IPS-NIHi11 (cell line): ENCODE measurements at regions not wholly inside any gene's neighbourhood (a gene's known extent, or its start where the extent isn't known, plus 50 kb on each side); places are given as distances from the start of the nearest gene placed in this dataset.
A peak's percentile ranks its signal among the peaks of the same experiment; 100 is the strongest.
"Not testable (repeated sequence)": the region's sequence is repeated elsewhere in the genome, so short reads cannot be mapped to it uniquely, and the experiment has no call there.

Experiments
- DNase-seq: peaks from one replicate; pipeline ENCODE4 v3.0.0; 2012; ENCODE audit warnings: mixed read lengths, low spot score

DNA sequence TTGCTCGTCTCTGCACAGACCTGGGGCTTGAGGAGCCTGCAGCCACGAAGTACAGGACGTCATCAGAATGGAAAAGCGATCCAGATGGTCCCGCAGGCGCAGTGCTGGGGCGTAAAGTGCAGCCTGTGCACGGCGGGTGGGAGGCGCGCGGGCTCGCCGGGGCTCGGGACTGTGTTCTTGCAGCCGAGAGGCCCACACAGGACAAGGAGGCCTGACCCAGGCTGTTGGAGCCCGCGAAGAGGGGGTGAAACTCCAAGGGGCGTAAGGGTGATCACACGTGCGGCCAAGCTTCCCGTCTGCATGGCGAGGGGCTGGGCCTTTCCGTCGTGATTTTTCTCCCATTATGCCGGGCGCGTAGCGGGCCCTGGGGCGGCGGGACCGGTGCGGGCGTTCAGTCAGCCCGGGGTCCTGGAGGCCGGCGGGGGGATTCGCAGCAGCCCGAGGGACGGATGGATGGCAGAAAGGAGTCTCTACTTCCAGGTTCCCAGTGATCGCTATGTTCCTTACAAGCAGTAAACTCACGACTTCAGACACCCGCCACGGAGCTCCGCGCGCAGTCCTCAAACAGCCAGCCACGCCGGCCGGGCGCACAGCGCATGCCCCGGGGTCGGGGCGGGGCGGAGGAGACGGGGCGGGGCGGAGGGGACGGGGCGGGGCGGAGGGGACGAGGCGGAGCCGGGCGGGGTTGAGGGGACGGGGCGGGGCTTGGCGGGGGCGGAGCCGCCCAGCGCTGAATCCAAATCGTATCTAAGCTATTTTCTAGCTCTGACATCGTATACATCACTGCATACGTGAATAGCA is 141.0 kb upstream of the KCNJ18 start:
- peak; percentile 92 for DNase-seq

DNA sequence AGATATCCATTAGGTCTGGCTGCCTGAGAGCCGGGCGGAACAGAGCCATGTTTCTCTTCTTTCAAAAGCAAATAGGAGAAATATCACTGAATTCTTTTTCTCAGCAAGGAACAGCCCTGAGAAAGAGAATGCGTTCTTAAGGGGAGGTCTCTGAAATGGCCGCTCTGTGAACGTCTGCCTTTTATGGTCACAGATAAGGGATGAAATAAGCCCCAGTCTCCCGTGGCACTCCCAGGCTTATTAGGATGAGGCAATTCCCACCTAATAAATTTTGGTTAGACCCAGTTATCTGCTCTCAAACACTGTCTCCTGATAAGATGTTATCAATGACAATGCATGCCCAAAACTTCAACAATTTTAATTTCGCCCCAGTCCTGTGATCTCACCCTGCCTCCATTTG is 133.4 kb upstream of the KCNJ18 start:
- not testable (repeated sequence) for DNase-seq

DNA sequence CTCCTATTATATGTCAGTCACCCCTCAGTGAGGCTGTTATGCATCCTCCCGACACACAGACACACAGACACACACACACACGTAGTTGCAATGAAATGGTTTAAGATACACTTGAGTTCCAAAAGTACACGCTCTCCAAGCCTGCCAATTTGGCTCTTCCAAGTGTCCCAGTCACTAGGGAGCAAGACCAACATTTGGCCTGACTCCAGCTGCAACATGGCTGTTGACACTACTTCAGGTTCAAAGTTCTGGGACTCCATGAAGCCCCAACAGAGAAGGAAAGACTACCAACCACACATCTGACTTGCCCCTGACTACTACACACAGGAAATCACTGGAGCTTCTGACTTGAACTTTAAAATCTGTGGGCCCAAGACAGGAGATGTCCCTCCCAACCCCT is 128.1 kb upstream of the KCNJ18 start:
- DNase-seq: no peak

DNA sequence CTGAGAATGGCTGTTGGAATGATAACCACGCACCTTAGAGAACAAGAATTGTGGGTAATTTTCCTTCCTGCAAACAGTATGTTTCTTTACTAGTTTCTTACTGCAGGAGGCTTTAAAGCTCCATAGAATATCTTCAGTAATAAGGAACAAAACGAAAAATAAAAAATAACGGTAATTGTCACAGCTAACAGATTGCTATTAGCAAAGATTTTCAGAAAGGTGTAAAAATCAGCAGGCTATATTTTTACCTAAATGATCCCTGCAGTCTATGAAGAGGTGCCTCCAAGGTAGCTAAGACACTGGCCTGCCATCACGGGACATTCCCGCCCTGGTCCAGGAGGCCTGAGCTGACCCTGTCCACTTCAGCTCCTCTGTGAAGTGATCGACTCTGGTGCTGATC is 127.6 kb upstream of the KCNJ18 start:
- DNase-seq: not testable (repeated sequence)

DNA sequence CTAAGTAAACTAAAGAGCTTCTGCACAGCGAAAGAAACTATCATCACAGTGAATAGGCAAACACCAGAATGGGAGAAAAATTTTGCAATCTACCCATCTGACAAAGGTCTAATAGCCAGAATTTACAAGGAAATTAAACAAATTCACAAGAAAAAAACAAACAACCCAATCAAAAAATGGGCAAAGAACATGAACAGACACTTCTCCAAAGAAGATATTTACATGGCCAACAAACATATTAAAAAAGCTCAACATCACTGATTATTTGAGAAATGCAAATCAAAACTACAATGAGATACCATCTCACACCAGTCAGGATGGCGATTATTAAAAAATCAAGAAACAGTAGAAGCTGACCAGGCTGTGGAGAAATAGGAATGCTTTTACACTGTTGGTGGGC is 121.9 kb upstream of the KCNJ18 start:
- not testable (repeated sequence) for DNase-seq

DNA sequence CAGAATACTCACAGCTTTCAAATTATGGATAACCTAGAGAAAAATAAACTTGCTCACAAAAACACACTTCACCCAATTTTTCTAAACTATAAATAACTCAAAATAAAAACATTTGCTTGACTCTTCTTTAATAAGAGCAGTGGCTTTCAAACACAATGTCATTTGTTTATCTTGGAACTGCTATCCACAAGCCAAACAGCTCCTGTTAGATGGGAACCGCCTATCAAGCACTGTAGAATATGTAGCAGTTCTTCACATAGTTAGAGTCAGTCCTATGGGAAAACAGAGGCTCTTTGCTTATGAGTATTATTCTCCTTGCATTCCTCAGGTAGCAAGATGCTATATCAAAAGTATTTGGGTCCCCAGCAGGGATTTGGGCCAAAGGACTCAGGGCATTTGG is 120.2 kb upstream of the KCNJ18 start:
- not testable (repeated sequence) for DNase-seq

GRCh38 chr17:21573271-21573960 is 118.9 kb upstream of the KCNJ18 start:
- not testable (repeated sequence) for DNase-seq

DNA sequence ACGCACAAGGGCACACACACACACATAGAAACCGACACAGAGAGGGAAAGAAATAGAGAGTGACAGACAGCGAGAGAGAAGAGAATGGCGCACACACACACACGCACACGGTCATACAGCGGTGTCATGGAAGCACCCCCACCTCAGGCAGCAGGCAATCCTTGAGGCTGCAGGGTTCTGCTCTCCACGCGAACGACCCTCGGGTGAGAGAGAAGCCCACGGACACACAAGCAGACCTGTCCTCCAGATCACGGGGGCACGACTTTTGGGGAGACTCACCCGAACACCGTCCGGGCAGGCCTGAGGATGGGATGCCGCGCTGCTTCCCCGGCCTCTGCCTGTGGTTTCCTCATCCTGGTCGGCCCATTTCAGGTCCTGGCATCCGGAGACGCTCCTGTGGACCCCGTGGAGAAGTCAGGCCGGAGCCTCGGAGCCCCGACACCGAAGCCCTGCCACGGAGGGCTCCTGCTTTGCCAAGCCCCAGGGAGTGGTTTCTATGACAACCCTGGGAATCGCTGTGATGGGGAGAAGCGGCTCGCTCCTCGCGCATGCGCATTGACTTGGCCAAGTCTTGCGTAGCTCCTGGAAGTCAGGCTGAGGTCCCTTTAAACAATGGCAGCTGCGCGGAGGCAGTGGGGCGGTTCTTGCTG is 118.2 kb upstream of the KCNJ18 start:
- DNase-seq: no peak

GRCh38 chr17:21574611-21575255 is 117.6 kb upstream of the KCNJ18 start:
- DNase-seq: not testable (repeated sequence)

GRCh38 chr17:21578783-21579182 is 113.5 kb upstream of the KCNJ18 start:
- DNase-seq: not testable (repeated sequence)

GRCh38 chr17:21592774-21593173 is 99.5 kb upstream of the KCNJ18 start:
- DNase-seq: no peak

GRCh38 chr17:21593452-21594105 is 98.7 kb upstream of the KCNJ18 start:
- DNase-seq: not testable (repeated sequence)

DNA sequence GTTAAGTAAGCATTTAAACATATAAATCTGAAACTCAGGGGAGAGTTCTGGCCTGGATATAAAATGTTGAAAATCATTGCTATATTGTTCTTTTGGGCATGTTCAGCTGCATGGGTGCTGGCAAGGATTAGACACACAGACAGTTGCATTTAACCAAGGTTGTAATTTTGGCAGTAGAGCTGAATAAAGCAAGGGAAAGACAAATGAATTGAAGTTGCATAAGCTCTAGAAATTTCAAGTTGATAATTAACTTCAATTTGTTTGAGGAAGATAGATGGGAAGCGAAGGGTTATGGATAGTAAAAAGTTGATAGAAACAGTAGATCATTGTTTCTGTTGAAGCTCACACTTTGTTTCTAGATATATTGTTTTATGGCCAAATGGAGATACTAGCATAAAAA is 97.2 kb upstream of the KCNJ18 start:
- no peak for DNase-seq

DNA sequence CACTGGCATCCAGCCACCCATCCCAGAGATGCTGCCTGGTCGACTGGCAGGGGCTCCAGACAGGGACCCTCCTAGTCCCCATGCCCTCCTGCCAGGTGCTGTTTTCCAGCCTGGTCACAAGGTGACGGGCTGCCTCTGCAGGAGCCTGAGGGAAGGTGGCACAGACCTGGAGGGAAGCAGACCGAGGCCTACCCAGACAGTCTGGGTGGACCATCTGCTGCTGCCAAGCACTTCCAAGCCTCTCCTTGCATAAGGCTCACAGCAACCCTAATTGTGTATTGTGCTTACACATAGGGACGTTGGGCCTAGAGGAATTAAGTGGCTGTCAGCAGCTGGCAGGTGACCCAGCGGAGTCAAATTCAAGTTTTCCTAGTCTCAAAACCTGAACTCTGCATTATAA is 90.1 kb upstream of the KCNJ18 start:
- no peak for DNase-seq

- DNase-seq: not testable (repeated sequence)
These were observed 89.0 kb upstream of the KCNJ18 start for GRCh38 chr17:21603292-21603691.

DNA sequence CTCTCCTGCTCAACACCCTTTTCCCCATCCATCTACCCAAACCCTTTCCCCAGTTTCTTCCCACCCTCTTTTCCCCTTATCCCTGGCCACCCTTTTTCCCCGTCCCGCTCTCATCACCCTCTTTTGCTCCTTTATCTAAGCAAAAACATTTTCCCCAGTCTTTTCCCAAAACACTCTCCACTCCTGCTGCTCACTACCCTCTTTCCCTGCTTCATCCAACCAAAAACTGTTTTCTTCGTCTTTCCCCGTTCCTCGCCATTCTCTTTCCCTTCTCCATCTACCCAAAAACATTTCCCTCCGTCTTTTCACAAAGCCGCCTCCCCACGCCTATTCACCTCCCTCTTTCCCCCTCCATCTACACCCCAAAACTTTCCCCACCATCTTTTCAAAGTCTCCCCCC is 80.9 kb upstream of the KCNJ18 start:
- not testable (repeated sequence) for DNase-seq

DNA sequence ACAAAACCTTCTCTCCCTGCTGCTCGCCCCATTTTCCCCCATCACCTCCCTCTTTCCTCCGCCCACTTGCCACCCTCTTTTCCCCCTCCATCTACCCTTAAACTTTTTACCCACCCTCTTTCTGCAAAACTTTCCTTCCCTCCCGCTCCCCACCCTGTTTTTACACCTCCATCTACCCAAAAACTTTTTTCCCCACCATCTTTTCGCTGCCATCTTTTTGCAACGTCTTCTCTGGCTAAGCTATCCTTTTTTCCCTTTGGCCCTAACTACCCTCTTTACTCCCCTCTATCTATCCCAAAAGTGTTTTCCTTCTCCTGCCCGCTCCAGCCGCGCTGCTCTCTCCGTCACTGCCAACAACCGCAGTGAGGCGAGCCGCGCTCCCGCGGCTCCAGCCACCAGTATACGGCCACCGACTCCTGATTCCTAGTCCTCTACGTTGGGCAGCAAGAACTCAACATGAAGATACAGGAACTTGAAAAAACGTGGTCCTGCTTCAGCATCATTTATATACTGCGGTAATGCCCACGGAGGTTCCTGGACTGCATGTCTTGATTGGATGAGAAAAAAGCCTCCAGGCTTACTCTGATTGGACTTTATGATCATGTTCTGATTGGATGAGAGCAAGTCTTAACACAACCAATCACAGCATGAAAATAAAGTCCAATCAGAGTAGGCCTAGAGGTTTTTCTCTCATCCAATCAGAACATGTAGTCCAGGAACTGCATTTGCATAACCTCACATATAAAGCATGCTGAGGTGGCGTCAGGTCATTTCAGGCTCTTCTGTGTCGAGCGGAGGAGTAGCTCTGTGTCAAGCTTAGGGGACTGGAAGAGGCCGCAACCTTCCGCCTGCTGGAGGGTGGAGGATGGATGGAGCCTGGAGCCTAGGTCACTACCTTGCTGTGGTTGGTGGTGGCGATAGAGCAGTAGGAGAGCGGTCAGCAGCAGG is 79.9 kb upstream of the KCNJ18 start:
- not testable (repeated sequence) for DNase-seq

GRCh38 chr17:21613071-21613429 is 79.3 kb upstream of the KCNJ18 start:
- DNase-seq: no peak

DNA sequence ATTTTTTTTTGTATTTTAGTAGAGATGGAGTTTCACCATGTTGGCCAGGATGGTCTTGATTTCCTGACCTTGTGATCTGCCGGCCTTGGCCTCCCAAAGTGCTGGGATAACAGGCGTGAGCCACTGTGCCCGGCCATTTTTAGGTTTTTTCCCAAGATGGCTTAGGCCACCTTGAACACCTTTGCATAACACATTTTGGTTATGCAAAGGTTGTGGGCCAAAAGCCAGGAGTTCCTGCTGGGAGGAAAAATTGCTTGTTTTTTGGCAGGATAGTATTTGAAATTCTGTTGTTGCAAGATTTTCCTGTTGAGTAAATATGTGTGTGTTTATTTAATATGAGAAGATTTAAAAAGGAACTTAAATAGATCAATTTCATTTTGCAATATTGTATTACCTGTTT is 65.3 kb upstream of the KCNJ18 start:
- not testable (repeated sequence) for DNase-seq
